Mucosa of descending colon (tissue), 3 donors: ENCODE measurements at regions not wholly inside any gene's neighbourhood (a gene's known extent, or its start where the extent isn't known, plus 50 kb on each side); places are given as distances from the start of the nearest gene placed in this dataset.

Experiments used
- ATAC-seq: fragments of 200-7000 bp; cut with Tn5 transposase; one replicate; pipeline ENCODE4 v1.9.1; 2020; ENCODE audit warnings: mild to moderate bottlenecking, moderate library complexity
- DNase-seq, 3 donors: peaks; one replicate each; pipeline ENCODE4 v3.0.0-alpha.2; 2020
- H3K36me3 ChIP-seq: fragments of 200-600 bp; one replicate; pipeline ENCODE4 v1.8.0; 2021; ENCODE audit warnings: low read depth, mild to moderate bottlenecking
- H3K4me1 ChIP-seq: fragments of 200-600 bp; one replicate; pipeline ENCODE4 v1.8.0; 2021; ENCODE audit warnings: low read depth, mild to moderate bottlenecking
- H3K4me3 ChIP-seq: fragments of 200-600 bp; one replicate; pipeline ENCODE4 v1.8.0; 2021; ENCODE audit warnings: mild to moderate bottlenecking
- H3K9me3 ChIP-seq: fragments of 200-600 bp; one replicate; pipeline ENCODE4 v1.8.0; 2021; ENCODE audit warnings: mild to moderate bottlenecking
- intact Hi-C, 2 donors: fragments of 100-400 bp; cut with DNase I in 1 of 2; cut with micrococcal nuclease in 1 of 2; formaldehyde crosslinking; loops; one replicate each; pipeline versions ENCODE4 v1.11.0 to v1.11.1; 2022; cut with DNase I, micrococcal nuclease
- TF ChIP-seq, protein P1 (sequence below): fragments of 200-600 bp; IDR thresholded peaks from one replicate; pipeline ENCODE4 v1.8.0; 2022; ENCODE audit warnings: antibody characterized with exemption, mild to moderate bottlenecking
- donor health status: DM: no; HTN: no; CAD: no; lungs with moderate emphysema.
- donor health status: DM: no; HTN: no; CAD: no.
- donor health status: DM: no; HTN: yes; CAD: no.

GRCh38 chr3:41064070-41064469, 135.2 kb upstream of the CTNNB1 start:
- Histone ChIP-seq H3K4me1 (no peaks in the 10 kb centered on the region), H3K36me3 (no peaks in the 10 kb centered on the region), H3K4me3 (no peak overlapping the region), H3K9me3 (no peaks in the 10 kb centered on the region)
- DNase-seq (no peak), ATAC-seq (no peak)
- TF ChIP-seq, protein P1, sequence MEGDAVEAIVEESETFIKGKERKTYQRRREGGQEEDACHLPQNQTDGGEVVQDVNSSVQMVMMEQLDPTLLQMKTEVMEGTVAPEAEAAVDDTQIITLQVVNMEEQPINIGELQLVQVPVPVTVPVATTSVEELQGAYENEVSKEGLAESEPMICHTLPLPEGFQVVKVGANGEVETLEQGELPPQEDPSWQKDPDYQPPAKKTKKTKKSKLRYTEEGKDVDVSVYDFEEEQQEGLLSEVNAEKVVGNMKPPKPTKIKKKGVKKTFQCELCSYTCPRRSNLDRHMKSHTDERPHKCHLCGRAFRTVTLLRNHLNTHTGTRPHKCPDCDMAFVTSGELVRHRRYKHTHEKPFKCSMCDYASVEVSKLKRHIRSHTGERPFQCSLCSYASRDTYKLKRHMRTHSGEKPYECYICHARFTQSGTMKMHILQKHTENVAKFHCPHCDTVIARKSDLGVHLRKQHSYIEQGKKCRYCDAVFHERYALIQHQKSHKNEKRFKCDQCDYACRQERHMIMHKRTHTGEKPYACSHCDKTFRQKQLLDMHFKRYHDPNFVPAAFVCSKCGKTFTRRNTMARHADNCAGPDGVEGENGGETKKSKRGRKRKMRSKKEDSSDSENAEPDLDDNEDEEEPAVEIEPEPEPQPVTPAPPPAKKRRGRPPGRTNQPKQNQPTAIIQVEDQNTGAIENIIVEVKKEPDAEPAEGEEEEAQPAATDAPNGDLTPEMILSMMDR, result no peak
- intact Hi-C loops, result no loop called here

DNA sequence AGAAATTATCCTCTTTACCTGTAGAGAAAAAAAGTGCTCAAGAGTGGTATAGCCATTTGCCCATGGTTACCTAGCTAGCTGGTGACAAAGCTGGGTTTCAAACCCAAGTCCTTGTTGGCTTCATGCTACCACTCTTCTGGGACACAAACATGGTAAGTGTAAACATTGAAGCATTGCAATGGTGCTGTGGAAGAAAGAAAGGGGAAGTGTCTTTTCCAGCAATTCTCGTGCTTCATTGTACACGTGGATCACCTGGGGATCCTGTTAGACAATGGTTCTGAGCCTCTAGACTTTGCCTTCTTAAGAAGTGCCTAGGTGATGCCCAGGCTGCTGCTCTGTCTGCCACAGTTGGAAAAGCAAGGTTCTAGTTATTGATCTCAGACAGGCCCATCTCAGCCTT, 134.8 kb upstream of the CTNNB1 start:
- TF ChIP-seq, protein P1, result no peak
- ATAC-seq (no peak), DNase-seq (no peak)
- H3K4me1 ChIP-seq, result no peaks in the 10 kb centered on the region
- no peaks in the 10 kb centered on the region for H3K9me3 ChIP-seq
- intact Hi-C loops, result no loop called here
- H3K36me3 ChIP-seq, result no peaks in the 10 kb centered on the region
- H3K4me3 ChIP-seq, result no peak overlapping the region

DNA sequence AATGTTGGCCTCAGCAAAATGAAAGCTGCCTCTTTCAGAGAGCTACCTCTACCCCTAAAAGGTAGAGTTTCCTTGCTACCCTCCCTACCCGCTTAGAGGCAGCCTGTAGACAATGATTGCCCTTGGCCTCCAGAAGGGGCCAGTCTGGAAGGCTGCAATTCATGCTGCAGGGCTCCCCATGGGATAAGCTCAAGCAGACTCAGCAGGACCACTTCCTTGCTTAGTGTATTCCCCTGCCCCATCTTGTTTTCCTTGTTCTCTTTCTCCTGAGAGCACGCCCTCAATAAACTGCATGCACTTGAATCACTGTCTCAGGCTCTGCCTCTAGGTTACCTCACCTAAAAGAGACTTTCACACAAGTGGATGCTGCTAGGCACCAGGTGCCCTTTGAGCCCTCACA, 134.0 kb upstream of the CTNNB1 start:
- TF ChIP-seq, protein P1, result no peak
- Histone ChIP-seq H3K36me3 (no peaks in the 10 kb centered on the region), H3K4me1 (no peaks in the 10 kb centered on the region), H3K9me3 (no peaks in the 10 kb centered on the region), H3K4me3 (no peak overlapping the region)
- DNase-seq, result no peak
- ATAC-seq, result no peak
- intact Hi-C loops, result no loop called here

DNA sequence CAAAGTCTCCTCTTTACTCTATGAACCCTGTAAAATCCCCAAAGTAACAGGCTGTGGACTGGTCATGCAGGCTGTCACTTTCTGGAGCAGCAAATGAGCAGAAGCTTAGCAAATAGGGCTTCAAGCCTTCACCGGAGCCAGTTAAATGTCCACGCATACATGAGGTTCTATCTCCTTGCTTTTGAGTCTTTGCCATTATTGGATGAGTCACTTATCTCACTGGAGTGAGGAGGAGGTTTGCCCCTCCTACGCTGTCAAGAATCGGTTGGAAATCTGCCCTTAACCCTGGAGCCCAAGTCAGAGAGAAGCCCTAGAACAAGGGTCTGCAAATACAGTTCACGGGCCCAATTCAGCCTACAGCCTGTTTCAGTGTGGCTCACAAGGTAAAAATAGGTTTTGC, 126.1 kb upstream of the CTNNB1 start:
- H3K36me3 ChIP-seq, result no peaks in the 10 kb centered on the region
- TF ChIP-seq, protein P1, result no peak
- intact Hi-C loops, result no loop called here
- DNase-seq, result no peak
- H3K9me3 ChIP-seq, result no peaks in the 10 kb centered on the region
- no peak overlapping the region for H3K4me3 ChIP-seq
- ATAC-seq, result no peak
- H3K4me1 ChIP-seq, result no peaks in the 10 kb centered on the region

- no peaks in the 10 kb centered on the region for H3K36me3 ChIP-seq
- DNase-seq (peak in 1 of 3 donors; percentile 3), ATAC-seq (peak; percentile 8)
- TF ChIP-seq, protein P1, result no peak
- intact Hi-C loops, result no loop called here
- no peaks in the 10 kb centered on the region for H3K9me3 ChIP-seq
- no peaks in the 10 kb centered on the region for H3K4me1 ChIP-seq
- no peak overlapping the region for H3K4me3 ChIP-seq
Observed at GRCh38 chr3:41075975-41076374, 123.3 kb upstream of the CTNNB1 start.

GRCh38 chr3:41076399-41076798, 122.9 kb upstream of the CTNNB1 start:
- no peak for DNase-seq
- intact Hi-C loops, result no loop called here

More at GRCh38 chr3:41076399-41076798, 122.9 kb upstream of the CTNNB1 start:
- no peaks in the 10 kb centered on the region for H3K36me3 ChIP-seq
- no peaks in the 10 kb centered on the region for H3K9me3 ChIP-seq
- H3K4me3 ChIP-seq, result no peak overlapping the region
- TF ChIP-seq, protein P1, result no peak
- no peak for ATAC-seq
- no peaks in the 10 kb centered on the region for H3K4me1 ChIP-seq
